A673 (cell line): ENCODE measurements at regions not wholly inside any gene's neighbourhood (a gene's known extent, or its start where the extent isn't known, plus 50 kb on each side); places are given as distances from the start of the nearest gene placed in this dataset.

Source experiments
- BruUV-seq: library from RNA; stranded (reverse); fragments of 400-500 nt; replicated peaks from 2 replicates; lab custom pipeline; 2021; lab: Mats Ljungman, UMichigan
- CTCF ChIA-PET: fragments of 300-600 bp; sonication (Branson Sonifier 250); formaldehyde crosslinking; loops from one replicate; lab custom pipeline; 2022; ENCODE audit warnings: antibody characterized with exemption; lab: Charles Lee
- POLR2A ChIA-PET: fragments of 300-600 bp; sonication (Branson Sonifier 250); formaldehyde crosslinking; loops from one replicate; lab custom pipeline; 2022; ENCODE audit warnings: antibody characterized with exemption; ENCODE audit not compliant: low non-redundant PET; lab: Charles Lee
- DNase-seq: peaks from one replicate; pipeline ENCODE4 v3.0.0-alpha.2; 2015; ENCODE audit warnings: low spot score
- H3K27ac ChIP-seq: fragments of 200-600 bp; sonication (generic); 2 replicates; pipeline ENCODE4 v1.5.1; 2016; ENCODE audit warnings: mixed run types, low read depth, mild to moderate bottlenecking, mixed read lengths, antibody characterized with exemption, low read length; ENCODE audit not compliant: poor library complexity, severe bottlenecking
- H3K27me3 ChIP-seq: fragments of 200-600 bp; sonication (generic); replicated peaks from 2 replicates; pipeline ENCODE4 v1.6.1; 2017; ENCODE audit warnings: mixed run types, low read depth, mild to moderate bottlenecking, mixed read lengths, antibody characterized with exemption, low read length; ENCODE audit not compliant: insufficient read depth, poor library complexity
- H3K36me3 ChIP-seq: fragments of 200-600 bp; sonication (generic); 2 replicates; pipeline ENCODE4 v1.6.1; 2016; ENCODE audit warnings: mixed run types, mild to moderate bottlenecking, mixed read lengths, antibody characterized with exemption, low read length; ENCODE audit not compliant: insufficient read depth, poor library complexity, severe bottlenecking
- H3K4me1 ChIP-seq: fragments of 200-600 bp; sonication (generic); 2 replicates; pipeline ENCODE4 v1.6.1; 2017; ENCODE audit warnings: mixed run types, mild to moderate bottlenecking, mixed read lengths, antibody characterized with exemption, low read length; ENCODE audit not compliant: insufficient read depth, poor library complexity, severe bottlenecking
- H3K4me3 ChIP-seq: fragments of 200-600 bp; sonication (generic); 2 replicates; pipeline ENCODE4 v1.5.1; 2016; ENCODE audit warnings: low read depth, mixed run types, mild to moderate bottlenecking, mixed read lengths, low read length; ENCODE audit not compliant: poor library complexity, severe bottlenecking
- H3K9me3 ChIP-seq: fragments of 200-600 bp; sonication (generic); 2 replicates; pipeline ENCODE4 v1.6.1; 2016; ENCODE audit warnings: mixed run types, low read depth, mild to moderate bottlenecking, mixed read lengths, antibody characterized with exemption, low read length; ENCODE audit not compliant: poor library complexity, severe bottlenecking
- EZH2 ChIP-seq: fragments of 200-600 bp; sonication (generic); IDR thresholded peaks from 2 replicates; pipeline ENCODE4 v1.6.1; 2017; ENCODE audit warnings: borderline replicate concordance, low read depth, mild to moderate bottlenecking, mixed read lengths, antibody characterized with exemption, low read length; ENCODE audit not compliant: poor library complexity, severe bottlenecking
- intact Hi-C: fragments of 100-400 bp; cut with micrococcal nuclease; formaldehyde crosslinking; loops from one replicate; pipeline ENCODE4 v1.10.0; 2022; ENCODE audit not compliant: unreplicated experiment
- TF ChIP-seq, protein P1 (sequence below): fragments of 300-800, 200-600 bp; sonication (generic); conservative IDR thresholded peaks from 2 replicates; pipeline ENCODE4 v1.5.1; 2017; ENCODE audit warnings: low read depth, mild to moderate bottlenecking, antibody characterized with exemption, low read length, moderate library complexity, mixed read lengths

DNA sequence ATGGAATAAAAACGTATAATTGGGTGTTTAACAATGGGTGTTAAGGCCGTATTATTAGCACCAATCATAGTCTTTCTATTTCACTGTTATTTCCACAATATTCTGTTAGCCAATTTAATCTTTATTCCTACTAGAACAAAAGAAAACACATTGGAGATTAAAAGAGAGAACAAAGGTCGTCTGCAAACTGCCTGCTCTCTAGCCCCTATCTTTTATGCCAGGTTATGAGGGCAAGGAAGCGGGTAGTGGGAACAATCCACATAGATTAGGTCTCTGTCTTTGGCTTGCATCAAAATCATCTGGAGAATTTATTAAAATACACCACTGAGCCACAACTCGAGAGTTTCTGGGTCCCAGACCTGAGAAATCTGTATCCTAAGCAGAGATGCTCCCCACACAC lies 69.4 kb upstream of the DSC1 start:
- Histone ChIP-seq H3K27ac (no peak overlapping the region), H3K4me1 (no peaks in the 10 kb centered on the region), H3K36me3 (no peaks in the 10 kb centered on the region), H3K27me3 (no peaks in the 10 kb centered on the region), H3K4me3 (no peak overlapping the region), H3K9me3 (no peaks in the 10 kb centered on the region)
- BruUV-seq: no TSS peak
- DNase-seq: no peak
- intact Hi-C loops: no loop called here
- ChIA-PET POLR2A (no interaction called here), CTCF (no interaction called here)
- TF ChIP-seq, protein P1, sequence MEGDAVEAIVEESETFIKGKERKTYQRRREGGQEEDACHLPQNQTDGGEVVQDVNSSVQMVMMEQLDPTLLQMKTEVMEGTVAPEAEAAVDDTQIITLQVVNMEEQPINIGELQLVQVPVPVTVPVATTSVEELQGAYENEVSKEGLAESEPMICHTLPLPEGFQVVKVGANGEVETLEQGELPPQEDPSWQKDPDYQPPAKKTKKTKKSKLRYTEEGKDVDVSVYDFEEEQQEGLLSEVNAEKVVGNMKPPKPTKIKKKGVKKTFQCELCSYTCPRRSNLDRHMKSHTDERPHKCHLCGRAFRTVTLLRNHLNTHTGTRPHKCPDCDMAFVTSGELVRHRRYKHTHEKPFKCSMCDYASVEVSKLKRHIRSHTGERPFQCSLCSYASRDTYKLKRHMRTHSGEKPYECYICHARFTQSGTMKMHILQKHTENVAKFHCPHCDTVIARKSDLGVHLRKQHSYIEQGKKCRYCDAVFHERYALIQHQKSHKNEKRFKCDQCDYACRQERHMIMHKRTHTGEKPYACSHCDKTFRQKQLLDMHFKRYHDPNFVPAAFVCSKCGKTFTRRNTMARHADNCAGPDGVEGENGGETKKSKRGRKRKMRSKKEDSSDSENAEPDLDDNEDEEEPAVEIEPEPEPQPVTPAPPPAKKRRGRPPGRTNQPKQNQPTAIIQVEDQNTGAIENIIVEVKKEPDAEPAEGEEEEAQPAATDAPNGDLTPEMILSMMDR: no peak
- TF ChIP-seq EZH2: no peak

DNA sequence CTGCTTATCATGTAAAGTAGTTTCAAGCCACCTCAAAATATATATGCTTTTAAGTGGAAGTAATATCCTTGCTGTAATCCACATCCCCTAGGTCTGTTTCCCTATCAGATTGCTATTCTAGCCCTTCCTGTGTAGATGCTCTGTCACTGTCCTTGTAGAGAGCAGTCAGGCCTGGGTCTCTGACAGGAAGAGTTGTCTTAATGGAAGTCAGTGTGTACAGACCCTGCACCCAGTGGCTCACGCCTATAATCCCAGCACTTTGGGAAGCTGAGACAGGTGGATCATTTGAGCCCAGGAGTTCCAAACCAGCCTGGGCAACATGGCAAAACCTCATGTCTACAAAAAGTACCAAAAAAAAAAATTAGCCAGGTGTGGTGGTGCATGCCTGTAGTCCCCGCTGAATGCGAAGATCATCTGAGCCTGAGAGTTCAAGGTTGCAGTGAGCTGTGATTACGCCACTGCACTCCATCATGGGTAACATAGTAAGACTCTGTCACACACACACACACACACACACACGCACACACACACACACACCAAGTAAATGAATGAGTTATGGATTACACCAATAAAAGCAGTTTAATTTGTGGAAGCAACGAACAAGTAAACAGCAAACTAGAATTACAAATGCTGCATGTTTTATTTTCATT lies 70.2 kb upstream of the DSC1 start:
- H3K27ac ChIP-seq: no peak overlapping the region
- ChIA-PET POLR2A (no interaction called here), CTCF (no interaction called here)
- H3K36me3 ChIP-seq: no peaks in the 10 kb centered on the region
- no peaks in the 10 kb centered on the region for H3K4me1 ChIP-seq
- no peaks in the 10 kb centered on the region for H3K27me3 ChIP-seq
- TF ChIP-seq EZH2: no peak
- TF ChIP-seq, protein P1: no peak
- no peak overlapping the region for H3K4me3 ChIP-seq
- no TSS peak for BruUV-seq
- DNase-seq: no peak
- no peaks in the 10 kb centered on the region for H3K9me3 ChIP-seq
- intact Hi-C loops: no loop called here

DNA sequence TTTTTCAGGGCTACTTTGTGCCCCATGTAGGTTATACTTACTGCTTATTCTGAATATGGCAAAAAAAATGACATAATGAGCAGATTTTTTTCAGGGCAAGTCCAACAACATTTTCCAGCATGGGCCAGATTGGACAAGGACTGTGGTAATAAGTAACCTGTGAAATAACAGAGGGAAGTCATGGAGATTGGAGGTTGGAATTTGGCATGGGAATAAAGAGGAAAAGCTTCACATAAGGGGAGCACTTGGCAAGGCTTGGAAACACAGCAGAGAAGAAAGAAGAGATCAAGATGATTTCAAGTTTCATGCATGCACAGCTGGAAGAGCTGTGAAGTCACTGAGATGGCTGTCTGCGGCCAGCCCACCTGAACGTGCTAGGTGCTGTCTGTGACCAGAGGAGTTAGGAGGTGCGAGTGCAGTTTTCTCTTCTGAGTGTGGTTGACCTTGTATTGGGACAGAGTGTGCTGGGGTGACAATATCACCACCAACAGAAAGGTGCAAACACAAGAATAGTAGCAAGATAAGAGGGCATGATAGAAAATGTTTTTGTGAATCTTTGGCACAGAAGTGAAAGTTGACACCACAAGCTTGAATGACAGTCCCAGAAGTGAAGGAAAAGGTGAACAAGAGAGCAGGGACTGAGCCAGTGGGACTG lies 71.1 kb upstream of the DSC1 start:
- Histone ChIP-seq H3K4me1 (no peaks in the 10 kb centered on the region), H3K4me3 (no peak overlapping the region), H3K36me3 (no peaks in the 10 kb centered on the region), H3K27ac (no peak overlapping the region), H3K27me3 (no peaks in the 10 kb centered on the region), H3K9me3 (no peaks in the 10 kb centered on the region)
- intact Hi-C loops: no loop called here
- ChIA-PET CTCF (no interaction called here), POLR2A (no interaction called here)
- no peak for DNase-seq
- TF ChIP-seq, protein P1: no peak
- no peak for TF ChIP-seq EZH2
- BruUV-seq: no TSS peak
